ENCODE measurements at regions not wholly inside any gene's neighbourhood (a gene's known extent, or its start where the extent isn't known, plus 50 kb on each side); places are given as distances from the start of the nearest gene placed in this dataset.

DNA sequence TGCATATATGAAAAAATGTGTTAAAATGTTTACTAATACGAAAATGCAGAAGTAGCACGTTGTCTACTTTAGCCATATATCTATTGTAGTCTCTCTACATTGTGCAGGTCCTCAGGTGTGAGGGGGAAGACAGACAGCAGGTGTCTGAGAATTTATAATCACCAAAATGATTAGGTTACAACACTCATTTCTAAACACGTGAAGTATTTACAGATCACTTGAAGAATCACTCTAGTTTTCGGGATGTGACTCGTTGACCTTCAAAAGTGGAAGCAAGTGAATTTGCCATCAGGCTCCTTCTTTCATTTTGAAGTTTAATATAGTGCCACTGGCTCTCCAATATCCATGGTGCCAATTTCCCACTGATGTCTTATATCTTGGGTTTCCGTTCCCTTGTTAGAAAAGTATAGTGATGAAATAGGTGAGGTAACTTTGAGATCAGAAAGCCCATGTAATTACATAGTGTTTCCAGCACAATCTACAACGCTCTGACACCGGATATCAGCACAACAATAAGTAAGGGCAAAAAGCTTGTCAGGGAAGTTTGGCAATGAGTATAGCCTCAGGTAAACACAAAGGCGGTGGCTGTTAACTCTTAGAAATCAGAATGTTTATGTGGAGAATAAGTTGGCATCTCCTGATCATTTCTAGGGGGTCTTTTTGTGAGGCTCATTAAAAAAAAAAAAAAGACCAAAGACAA lies 57.5 kb upstream of the SP4 start:
- no peak for DNase-seq

- no peak for DNase-seq
Measured at GRCh38 chr7:21371360-21371759, 56.5 kb upstream of the SP4 start.

DNA sequence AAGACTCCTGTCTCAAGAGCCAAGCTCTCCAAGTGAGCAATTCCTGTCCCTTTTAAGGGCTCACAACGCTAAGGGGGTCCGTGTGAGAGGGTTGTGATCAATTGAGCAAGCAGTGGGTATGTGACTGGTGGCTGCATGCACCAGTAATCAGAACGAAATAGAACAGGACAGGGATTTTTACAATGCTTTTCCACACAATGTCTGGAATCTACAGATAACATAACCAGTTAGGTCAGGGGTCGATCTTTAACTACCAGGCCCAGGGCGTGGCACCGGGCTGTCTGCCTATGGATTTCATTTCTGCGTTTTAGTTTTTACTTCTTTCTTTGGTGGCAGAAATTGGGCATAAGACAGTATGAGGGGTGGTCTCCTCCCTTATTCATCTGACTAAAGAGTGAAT lies 54.9 kb upstream of the SP4 start:
- DNase-seq, result no peak

- no peak for DNase-seq
Measured at GRCh38 chr7:21374134-21374533, 53.7 kb upstream of the SP4 start.

- no peak for DNase-seq
Measured at GRCh38 chr7:21377545-21377944, 50.3 kb upstream of the SP4 start.
